HEK293 (cell line): ENCODE measurements at regions not wholly inside any gene's neighbourhood (a gene's known extent, or its start where the extent isn't known, plus 50 kb on each side); places are given as distances from the start of the nearest gene placed in this dataset.

Experiments
- CTCF ChIA-PET: fragments of 350-600 bp; formaldehyde crosslinking; extraction: SDS; loops from one replicate; lab custom pipeline; 2021; ENCODE audit warnings: antibody characterized with exemption; lab: Yijun Ruan, JAX
- POLR2A ChIA-PET: fragments of 300-600 bp; formaldehyde crosslinking; extraction: SDS; loops from one replicate; lab custom pipeline; 2020; ENCODE audit warnings: antibody characterized with exemption, inconsistent platforms; lab: Yijun Ruan, JAX
- H3K27ac ChIP-seq: fragments of 200-500 bp; sonication (Bioruptor generic); 2 replicates; pipeline ENCODE4 v1.5.1; 2014; ENCODE audit warnings: low read depth, low read length, control low read depth, inconsistent platforms; ENCODE audit errors: extremely low read depth
- H3K36me3 ChIP-seq, 2 experiments: fragments of 200-500 bp in 1 of 2; sonication (Bioruptor generic) in 1 of 2; 1 replicate in 1 of 2; 2 replicates in 1 of 2; pipeline ENCODE4 v1.5.1; 2014 to 2017; ENCODE audit warnings: inconsistent platforms in 2 of 2, low read length in 2 of 2; ENCODE audit not compliant: control insufficient read depth in 2 of 2, insufficient read depth in 1 of 2
- H3K4me1 ChIP-seq: fragments of 200-500 bp; sonication (Bioruptor generic); 2 replicates; pipeline ENCODE4 v1.5.1; 2014; ENCODE audit warnings: mild to moderate bottlenecking, low read length, inconsistent platforms; ENCODE audit not compliant: control insufficient read depth, insufficient read depth
- H3K4me3 ChIP-seq: 2 replicates; pipeline ENCODE4 v1.5.1; 2011; ENCODE audit warnings: low read depth, mild to moderate bottlenecking, control low read depth, low read length, moderate library complexity
- H3K9me3 ChIP-seq: fragments of 200-500 bp; sonication (Bioruptor generic); 2 replicates; pipeline ENCODE4 v1.5.1; 2014; ENCODE audit warnings: low read depth, low read length, inconsistent platforms; ENCODE audit not compliant: control insufficient read depth, insufficient read depth
- BCL11A ChIP-seq: fragments of 450-650 bp; formaldehyde crosslinking; IDR thresholded peaks from 2 replicates; pipeline ENCODE4 v1.5.1; 2016; ENCODE audit warnings: low read depth, missing biosample characterization, missing genetic modification characterization
- ELK4 ChIP-seq: IDR thresholded peaks from 2 replicates; pipeline ENCODE4 v1.6.1; 2011; ENCODE audit warnings: mild to moderate bottlenecking, low read depth, low read length, borderline replicate concordance
- KLF10 ChIP-seq: fragments of 450-650 bp; IDR thresholded peaks from 2 replicates; pipeline ENCODE4 v1.5.1; 2018; ENCODE audit warnings: missing biosample characterization, mild to moderate bottlenecking, missing genetic modification characterization
- KLF16 ChIP-seq: fragments of 450-650 bp; formaldehyde crosslinking; IDR thresholded peaks from 2 replicates; pipeline ENCODE4 v1.5.1; 2017; ENCODE audit warnings: missing biosample characterization, missing genetic modification characterization
- YY2 ChIP-seq: fragments of 450-650 bp; formaldehyde crosslinking; IDR thresholded peaks from 2 replicates; pipeline ENCODE4 v1.5.1; 2016; ENCODE audit warnings: missing biosample characterization, missing genetic modification characterization
- ZFP37 ChIP-seq: fragments of 450-650 bp; formaldehyde crosslinking; IDR thresholded peaks from 2 replicates; pipeline ENCODE4 v1.5.1; 2016; ENCODE audit warnings: missing biosample characterization, missing genetic modification characterization
- ZNF169 ChIP-seq: fragments of 450-650 bp; formaldehyde crosslinking; IDR thresholded peaks from 2 replicates; pipeline ENCODE4 v1.5.1; 2016; ENCODE audit warnings: missing biosample characterization, missing genetic modification characterization
- ZNF184 ChIP-seq: fragments of 450-650 bp; IDR thresholded peaks from 2 replicates; pipeline ENCODE4 v1.5.1; 2018; ENCODE audit warnings: missing biosample characterization, mild to moderate bottlenecking, missing genetic modification characterization
- ZNF398 ChIP-seq: fragments of 450-650 bp; formaldehyde crosslinking; IDR thresholded peaks from 2 replicates; pipeline ENCODE4 v1.5.1; 2017; ENCODE audit warnings: missing biosample characterization, missing genetic modification characterization
- ZNF423 ChIP-seq: fragments of 450-650 bp; formaldehyde crosslinking; IDR thresholded peaks from 2 replicates; pipeline ENCODE4 v1.5.1; 2016; ENCODE audit warnings: missing biosample characterization, missing genetic modification characterization
- ZNF426 ChIP-seq: fragments of 450-650 bp; formaldehyde crosslinking; IDR thresholded peaks from 2 replicates; pipeline ENCODE4 v1.5.1; 2017; ENCODE audit warnings: missing biosample characterization, missing genetic modification characterization, mild to moderate bottlenecking, inconsistent platforms, moderate library complexity
- ZNF488 ChIP-seq: fragments of 450-650 bp; formaldehyde crosslinking; IDR thresholded peaks from 2 replicates; pipeline ENCODE4 v1.5.1; 2016; ENCODE audit warnings: missing biosample characterization, missing genetic modification characterization
- ZNF510 ChIP-seq: fragments of 450-650 bp; formaldehyde crosslinking; IDR thresholded peaks from 2 replicates; pipeline ENCODE4 v1.5.1; 2018; ENCODE audit warnings: mild to moderate bottlenecking, missing genetic modification characterization, missing biosample characterization; ENCODE audit not compliant: insufficient replicate concordance
- ZNF555 ChIP-seq: fragments of 450-650 bp; formaldehyde crosslinking; conservative IDR thresholded peaks from 2 replicates; pipeline ENCODE4 v1.5.1; 2017; ENCODE audit warnings: missing biosample characterization, mild to moderate bottlenecking, missing genetic modification characterization, inconsistent platforms
- ZNF558 ChIP-seq: fragments of 450-650 bp; formaldehyde crosslinking; IDR thresholded peaks from 2 replicates; pipeline ENCODE4 v1.5.1; 2016; ENCODE audit warnings: missing biosample characterization, missing genetic modification characterization
- ZNF561 ChIP-seq: fragments of 450-650 bp; IDR thresholded peaks from 2 replicates; pipeline ENCODE4 v1.5.1; 2018; ENCODE audit warnings: missing biosample characterization, missing genetic modification characterization, borderline replicate concordance
- ZNF571 ChIP-seq: fragments of 450-650 bp; formaldehyde crosslinking; IDR thresholded peaks from 2 replicates; pipeline ENCODE4 v1.5.0; 2017; ENCODE audit warnings: missing biosample characterization, missing genetic modification characterization
- ZNF600 ChIP-seq: fragments of 450-650 bp; formaldehyde crosslinking; IDR thresholded peaks from 2 replicates; pipeline ENCODE4 v1.5.1; 2016; ENCODE audit warnings: missing biosample characterization, missing genetic modification characterization
- ZNF629 ChIP-seq: fragments of 450-650 bp; formaldehyde crosslinking; IDR thresholded peaks from 2 replicates; pipeline ENCODE4 v1.5.1; 2017; ENCODE audit warnings: missing biosample characterization, missing genetic modification characterization
- ZNF639 ChIP-seq: fragments of 450-650 bp; formaldehyde crosslinking; IDR thresholded peaks from 2 replicates; pipeline ENCODE4 v1.5.1; 2016; ENCODE audit warnings: missing biosample characterization, missing genetic modification characterization
- ZNF645 ChIP-seq: fragments of 450-650 bp; formaldehyde crosslinking; IDR thresholded peaks from 2 replicates; pipeline ENCODE4; 2016; ENCODE audit warnings: missing biosample characterization, missing genetic modification characterization
- ZNF660 ChIP-seq: fragments of 450-650 bp; IDR thresholded peaks from 2 replicates; pipeline ENCODE4 v1.5.1; 2018; ENCODE audit warnings: missing biosample characterization, mild to moderate bottlenecking, missing genetic modification characterization
- ZNF830 ChIP-seq: fragments of 450-650 bp; IDR thresholded peaks from 2 replicates; pipeline ENCODE4 v1.5.0; 2018; ENCODE audit warnings: missing biosample characterization, missing genetic modification characterization, low read depth, mild to moderate bottlenecking, moderate library complexity
- ZSCAN5A ChIP-seq: fragments of 450-650 bp; formaldehyde crosslinking; IDR thresholded peaks from 2 replicates; pipeline ENCODE4 v1.5.1; 2016; ENCODE audit warnings: missing biosample characterization, missing genetic modification characterization

- H3K4me3 ChIP-seq, result no peak overlapping the region
- H3K27ac ChIP-seq, result no peak overlapping the region
- CTCF ChIA-PET, result interaction anchor here (0.6 kb wide), 1 partner anchor 70 kb away, joined by 3 read pairs; no protein-coding TSS in a partner anchor
- H3K36me3 ChIP-seq, result no peaks in the 10 kb centered on the region
- TF ChIP-seq KLF10 (tag by site-specific recombination), result no peak
- TF ChIP-seq ZFP37 (tag by site-specific recombination), result no peak
- no peak for TF ChIP-seq ELK4
- no peak for TF ChIP-seq ZNF561
- TF ChIP-seq ZNF184 (tag by site-specific recombination), result no peak
- TF ChIP-seq ZNF510 (tag by site-specific recombination), result no peak
- TF ChIP-seq ZNF645 (tag by site-specific recombination), result no peak
- TF ChIP-seq ZNF169 (tag by site-specific recombination), result no peak
- no peak for TF ChIP-seq ZNF660
- TF ChIP-seq ZSCAN5A (tag by site-specific recombination), result no peak
- no peak for TF ChIP-seq ZNF639
- TF ChIP-seq ZNF830 (tag by site-specific recombination), result no peak
- no peak for TF ChIP-seq ZNF423 (tag by site-specific recombination)
- no peak for TF ChIP-seq ZNF558 (tag by site-specific recombination)
- no peak for TF ChIP-seq KLF16
- no peak for TF ChIP-seq ZNF600 (tag by site-specific recombination)
- TF ChIP-seq ZNF571 (tag by site-specific recombination), result no peak
- POLR2A ChIA-PET, result no interaction called here
- H3K9me3 ChIP-seq, result no peaks in the 10 kb centered on the region
- no peaks in the 10 kb centered on the region; the same call in 1 of the 2 replicates for H3K4me1 ChIP-seq
These were observed 52.5 kb upstream of the CTNNA1 start for GRCh38 chr5:138700581-138701362.

GRCh38 chr5:138699482-138699881 lies 53.7 kb upstream of the CTNNA1 start:
- ChIA-PET CTCF (interaction anchor here (0.6 kb wide), 1 partner anchor 558 kb away, joined by 3 read pairs; no protein-coding TSS in a partner anchor), POLR2A (interaction anchor here (1.4 kb wide), 1 partner anchor 54 kb away, joined by 3 read pairs; the partner anchor contains the start of gene CTNNA1)
- Histone ChIP-seq H3K36me3 (no peaks in the 10 kb centered on the region), H3K4me3 (no peak overlapping the region), H3K9me3 (no peaks in the 10 kb centered on the region), H3K27ac (no peak overlapping the region), H3K4me1 (no peaks in the 10 kb centered on the region)
- TF ChIP-seq ZNF555 (tag by site-specific recombination) (no peak), ZNF488 (tag by site-specific recombination) (no peak), ZNF629 (tag by site-specific recombination) (no peak), ZNF645 (tag by site-specific recombination) (no peak), ZNF561 (no peak), BCL11A (no peak), ZNF639 (no peak), ZNF426 (tag by site-specific recombination) (no peak), ZNF398 (tag by site-specific recombination) (no peak), YY2 (tag by site-specific recombination) (no peak)
